NCI-H2196 treated with DMSO at 0.1 percent for 48 hours (cell line): ENCODE measurements at regions not wholly inside any gene's neighbourhood (a gene's known extent, or its start where the extent isn't known, plus 50 kb on each side); places are given as distances from the start of the nearest gene placed in this dataset.
"Not testable (repeated sequence)": the region's sequence is repeated elsewhere in the genome, so short reads cannot be mapped to it uniquely, and the experiment has no call there.

ENCODE experiments used
- DNase-seq: peaks from one replicate; lab custom pipeline; 2025; ENCODE audit not compliant: unreplicated experiment; lab: John Stamatoyannopoulos, UW

GRCh38 chr12:125966641-125967040 lies 901.4 kb downstream of the AACS start:
- DNase-seq = no peak

- DNase-seq = no peak
These were observed 903.2 kb downstream of the AACS start for GRCh38 chr12:125968413-125968812.

- DNase-seq = no peak
These were observed 906.7 kb downstream of the AACS start for GRCh38 chr12:125971981-125972380.

GRCh38 chr12:125978286-125978685 lies 913.1 kb downstream of the AACS start:
- no peak for DNase-seq

GRCh38 chr12:125981610-125982253 lies 916.5 kb downstream of the AACS start:
- no peak for DNase-seq

GRCh38 chr12:125983094-125983783 lies 918.0 kb downstream of the AACS start:
- DNase-seq = no peak

GRCh38 chr12:125983784-125984500 lies 918.7 kb downstream of the AACS start:
- DNase-seq = no peak

GRCh38 chr12:125988545-125988944 lies 923.3 kb downstream of the AACS start:
- DNase-seq = no peak

GRCh38 chr12:125989696-125990095 lies 924.5 kb downstream of the AACS start:
- DNase-seq = no peak

- no peak for DNase-seq
These were observed 931.2 kb downstream of the AACS start for GRCh38 chr12:125996443-125996842.

- no peak for DNase-seq
These were observed 934.4 kb downstream of the AACS start for GRCh38 chr12:125999628-126000027.

- DNase-seq = no peak
These were observed 954.1 kb downstream of the AACS start for GRCh38 chr12:126019385-126019784.

- DNase-seq = no peak
These were observed 956.4 kb downstream of the AACS start for GRCh38 chr12:126021675-126022074.

- DNase-seq = no peak
These were observed 962.6 kb downstream of the AACS start for GRCh38 chr12:126027825-126028224.

- no peak for DNase-seq
These were observed 965.3 kb downstream of the AACS start for GRCh38 chr12:126030573-126030972.

- no peak for DNase-seq
These were observed 968.5 kb downstream of the AACS start for GRCh38 chr12:126033751-126034150.

- no peak for DNase-seq
These were observed 971.1 kb downstream of the AACS start for GRCh38 chr12:126036348-126036747.

- DNase-seq = no peak
These were observed 973.2 kb downstream of the AACS start for GRCh38 chr12:126038434-126038833.

- DNase-seq = no peak
These were observed 975.1 kb downstream of the AACS start for GRCh38 chr12:126040307-126040706.

GRCh38 chr12:126042286-126042685 lies 977.1 kb downstream of the AACS start:
- no peak for DNase-seq

- DNase-seq = not testable (repeated sequence)
These were observed 984.3 kb downstream of the AACS start for GRCh38 chr12:126049501-126049900.

GRCh38 chr12:126051611-126052107 lies 986.4 kb downstream of the AACS start:
- no peak for DNase-seq
